Heart left ventricle (tissue), 16 donors: ENCODE measurements at regions not wholly inside any gene's neighbourhood (a gene's known extent, or its start where the extent isn't known, plus 50 kb on each side); places are given as distances from the start of the nearest gene placed in this dataset.
"Not testable (repeated sequence)": the region's sequence is repeated elsewhere in the genome, so short reads cannot be mapped to it uniquely, and the experiment has no call there.

ENCODE experiments used
- ATAC-seq, 4 donors: fragments of 200-7000 bp; cut with Tn5 transposase; one replicate each; pipeline ENCODE4 v1.9.1; 2020 to 2022; ENCODE audit warnings: moderate library complexity in 4 of 4, mild to moderate bottlenecking in 3 of 4, moderate number of reproducible peaks in 1 of 4
- DNase-seq, 5 donors: peaks; one replicate each; pipeline ENCODE4 v3.0.0-alpha.2; 2020
- H3K27ac ChIP-seq, 12 donors: fragments of 200-600 bp; sonication (generic) in 4 of 12; one replicate each; pipeline versions ENCODE4 v1.5.0 to v1.8.0; 2016 to 2022; ENCODE audit warnings: mild to moderate bottlenecking in 2 of 12
- H3K27me3 ChIP-seq, 9 donors: fragments of 200-600 bp; sonication (generic) in 2 of 9; one replicate each; pipeline versions ENCODE4 v1.5.1 to v1.8.0; 2016 to 2022; ENCODE audit warnings: mild to moderate bottlenecking in 3 of 9
- H3K36me3 ChIP-seq, 9 donors: fragments of 200-600 bp; sonication (generic) in 2 of 9; one replicate each; pipeline versions ENCODE4 v1.5.0 to v1.8.0; 2018 to 2022; ENCODE audit warnings: mild to moderate bottlenecking in 2 of 9
- H3K4me1 ChIP-seq, 12 donors: fragments of 200-600 bp; sonication (generic) in 4 of 12; one replicate each; pipeline versions ENCODE4 v1.5.0 to v1.8.0; 2016 to 2022; ENCODE audit warnings: mild to moderate bottlenecking in 3 of 12
- H3K4me3 ChIP-seq, 12 donors: fragments of 200-600 bp; sonication (generic) in 4 of 12; one replicate each; pipeline versions ENCODE4 v1.5.0 to v1.8.0; 2017 to 2022; ENCODE audit warnings: mild to moderate bottlenecking in 9 of 12, moderate library complexity in 4 of 12
- H3K9me3 ChIP-seq, 12 donors: fragments of 200-600 bp; sonication (generic) in 4 of 12; one replicate each; pipeline versions ENCODE4 v1.5.0 to v1.8.0; 2016 to 2022; ENCODE audit warnings: mild to moderate bottlenecking in 1 of 12
- CTCF ChIP-seq, 12 donors: fragments of 200-600 bp; sonication (generic) in 4 of 12; IDR thresholded peaks; one replicate each; pipeline versions ENCODE4 v1.5.0 to v1.8.0; 2018 to 2022; ENCODE audit warnings: antibody characterized with exemption in 12 of 12, mild to moderate bottlenecking in 5 of 12
- POLR2A ChIP-seq, 2 donors: fragments of 450-650 bp; IDR thresholded peaks; one replicate each; pipeline ENCODE4 v1.6.1; 2017; ENCODE audit warnings: antibody characterized with exemption in 2 of 2, mild to moderate bottlenecking in 2 of 2, moderate library complexity in 2 of 2
- WGBS, 4 donors: extraction: QIAGEN DNeasy Blood & Tissue Kit in 2 of 4; methylation state at CpG; one replicate each; pipeline versions ENCODE4 v1.1.5 to v1.1.7; 2013 to 2018; 5-methylcytosine and 5-hydroxymethylcytosine counted together
- intact Hi-C, 10 donors: fragments of 100-400 bp; cut with DNase I; formaldehyde crosslinking; loops; one replicate each; pipeline versions ENCODE4 v1.11.1 to v1.14.2; 2022
- donor health status: ischemic (EF 13 %, LVEDD 7.1; RV severe dilation, severe dysfunction).
- donor health status: healthy with polysubstance abuse.
- donor health status: DM: no; HTN: yes; CAD: no.
- donor health status: DM: no; HTN: no; CAD: no.
- donor health status: ischemic (EF 25% LVEDD 6.9; RV normal size, moderate dysfunction).
- donor health status: ischemic (EF 25% LVEDD 5.7; RV mildly dilated, moderate dysfunction).
- donor health status: healthy.
- donor health status: DM: yes; HTN: yes; CAD: no.
- donor health status: ischemic (EF 35%, LVEDD 5.7; RV mildly dilated, moderate dysfunction).
- donor health status: nonischemic (EF 11% LVEDD 7.7; RV severe dilation, severe dysfunction).
- donor health status: DM: yes; HTN: yes; CAD: no.
- donor health status: PGD.
- donor health status: ischemic (EF 29% LVEDD 5.4; RV normal size, mild dysfunction).
- donor health status: nonischemic (EF 23%, LVEDD 6.1; RV moderate dilation, normal function).

- peaks cover 0 to 21% (median 0%) of the 10 kb centered on the region in 12 donors for H3K9me3 ChIP-seq
- H3K27me3 ChIP-seq, result no peaks in the 10 kb centered on the region
- H3K36me3 ChIP-seq, result no peaks in the 10 kb centered on the region
- H3K4me1 ChIP-seq, result no peaks in the 10 kb centered on the region
- no peak for ATAC-seq
- DNase-seq, result no peak
- H3K27ac ChIP-seq, result no peak overlapping the region
- intact Hi-C loops, result no loop called here
- H3K4me3 ChIP-seq, result no peak overlapping the region
- TF ChIP-seq POLR2A (IDR thresholded peaks at IDR 0.05), result no peak
- no peak for TF ChIP-seq CTCF (IDR thresholded peaks at IDR 0.05)
These were observed 327.8 kb downstream of the CENPW start for GRCh38 chr6:126667728-126668127.

GRCh38 chr6:126672649-126673048 is 332.7 kb downstream of the CENPW start:
- WGBS, 4 donors, result 55 to 65% (median 63%) methylated on average over 1 of the region's 1 CpG

GRCh38 chr6:126673749-126674148 is 333.8 kb downstream of the CENPW start:
- DNase-seq, result not testable (repeated sequence)
- WGBS, 4 donors, result 90 to 91% (median 91%) methylated on average over 11 to 13 of the region's 13 CpGs

More at GRCh38 chr6:126672649-126673048, 332.7 kb downstream of the CENPW start:
- DNase-seq (no peak), ATAC-seq (no peak)
- Histone ChIP-seq H3K27ac (no peak overlapping the region), H3K4me3 (no peak overlapping the region), H3K27me3 (no peaks in the 10 kb centered on the region), H3K9me3 (peaks cover 0 to 26% (median 3%) of the 10 kb centered on the region in 12 donors), H3K4me1 (no peaks in the 10 kb centered on the region), H3K36me3 (no peaks in the 10 kb centered on the region)
- TF ChIP-seq CTCF (IDR thresholded peaks at IDR 0.05) (no peak), POLR2A (IDR thresholded peaks at IDR 0.05) (no peak)
- intact Hi-C loops, result no loop called here

GRCh38 chr6:126682440-126682839 is 342.5 kb downstream of the CENPW start:
- TF ChIP-seq CTCF (IDR thresholded peaks at IDR 0.05) (no peak), POLR2A (IDR thresholded peaks at IDR 0.05) (no peak)
- intact Hi-C loops, result no loop called here
- Histone ChIP-seq H3K36me3 (no peaks in the 10 kb centered on the region), H3K4me3 (no peak overlapping the region), H3K9me3 (peaks cover 0 to 31% (median 0%) of the 10 kb centered on the region in 12 donors), H3K4me1 (no peaks in the 10 kb centered on the region), H3K27me3 (no peaks in the 10 kb centered on the region), H3K27ac (no peak overlapping the region)
- ATAC-seq, result no peak
- 89 to 95% (median 92%) methylated on average over 2 of the region's 2 CpGs for WGBS, 4 donors
- no peak for DNase-seq

More at GRCh38 chr6:126673749-126674148, 333.8 kb downstream of the CENPW start:
- H3K27me3 ChIP-seq, H3K4me3 ChIP-seq, H3K27ac ChIP-seq, ATAC-seq, H3K36me3 ChIP-seq, H3K4me1 ChIP-seq, intact Hi-C loops: not testable (repeated sequence)
- H3K9me3 ChIP-seq, result peaks cover 0 to 27% (median 3%) of the 10 kb centered on the region in 12 donors

GRCh38 chr6:126685182-126685581 is 345.3 kb downstream of the CENPW start:
- Histone ChIP-seq H3K4me3 (no peak overlapping the region), H3K27ac (no peak overlapping the region), H3K4me1 (no peaks in the 10 kb centered on the region), H3K36me3 (no peaks in the 10 kb centered on the region), H3K27me3 (no peaks in the 10 kb centered on the region), H3K9me3 (peaks cover 0 to 33% (median 1%) of the 10 kb centered on the region in 12 donors)
- no peak for ATAC-seq
- no peak for DNase-seq
- 55 to 61% (median 58%) methylated on average over 1 of the region's 1 CpG for WGBS, 4 donors
- intact Hi-C loops, result no loop called here
- TF ChIP-seq CTCF (IDR thresholded peaks at IDR 0.05) (no peak), POLR2A (IDR thresholded peaks at IDR 0.05) (no peak)
